B cell (primary cell): ENCODE measurements at regions not wholly inside any gene's neighbourhood (a gene's known extent, or its start where the extent isn't known, plus 50 kb on each side); places are given as distances from the start of the nearest gene placed in this dataset.

Source experiments
- ATAC-seq: fragments of 200-7000 bp; cut with Tn5 transposase; one replicate; pipeline ENCODE4 v1.10.0; 2021; ENCODE audit warnings: low read depth, mild to moderate bottlenecking, moderate number of reproducible peaks, moderate library complexity
- CTCF ChIA-PET: fragments of 350-600 bp; sonication (Branson Sonifier 250); formaldehyde crosslinking; loops from one replicate; lab custom pipeline; 2021; ENCODE audit warnings: antibody characterized with exemption, inconsistent platforms; lab: Charles Lee
- POLR2A ChIA-PET: fragments of 350-600 bp; sonication (Branson Sonifier 250); formaldehyde crosslinking; loops from one replicate; lab custom pipeline; 2021; ENCODE audit warnings: antibody characterized with exemption; lab: Charles Lee
- DNase-seq: peaks from one replicate; pipeline ENCODE4 v3.0.0; 2013
- H2AFZ ChIP-seq: 2 replicates; pipeline ENCODE4 v1.6.1; 2012; ENCODE audit warnings: mild to moderate bottlenecking, low read depth, low read length; ENCODE audit not compliant: insufficient read depth, poor library complexity, severe bottlenecking
- H3K27ac ChIP-seq, 2 donors: 1 replicate in 1 of 2; 2 replicates in 1 of 2; pipeline ENCODE4 v1.5.1; 2012 to 2013; ENCODE audit warnings: low read length in 2 of 2, mild to moderate bottlenecking in 2 of 2, moderate library complexity in 1 of 2
- H3K27me3 ChIP-seq, 4 experiments: fragments of 200-600 bp in 1 of 4; sonication (generic) in 1 of 4; replicated peaks in 1 of 4; 1 replicate in 2 of 4; 2 replicates in 2 of 4; pipeline versions ENCODE4 v1.6.1 to v1.7.0; 2013 to 2016; ENCODE audit warnings: low read length in 3 of 4, mild to moderate bottlenecking in 2 of 4, mixed read lengths in 1 of 4, moderate library complexity in 1 of 4; ENCODE audit not compliant: insufficient read depth in 4 of 4, control insufficient read depth in 3 of 4; ENCODE audit errors: control extremely low read depth in 1 of 4
- H3K36me3 ChIP-seq, 2 experiments: replicated peaks in 1 of 2; 1 replicate in 1 of 2; 2 replicates in 1 of 2; pipeline versions ENCODE4 v1.6.1 to v1.7.1; 2013; ENCODE audit warnings: low read length in 1 of 2; ENCODE audit not compliant: insufficient read depth in 2 of 2, control insufficient read depth in 1 of 2; ENCODE audit errors: control extremely low read depth in 1 of 2, extremely low read depth in 1 of 2
- H3K4me1 ChIP-seq, 2 donors: fragments of 200-600 bp in 1 of 2; sonication (generic) in 1 of 2; 1 replicate in 1 of 2; 2 replicates in 1 of 2; pipeline versions ENCODE4 v1.5.1 to v1.6.1; 2013 to 2017; ENCODE audit warnings: low read length in 2 of 2; ENCODE audit not compliant: control insufficient read depth in 2 of 2, insufficient read depth in 2 of 2
- H3K4me2 ChIP-seq: replicated peaks from 2 replicates; pipeline ENCODE3; 2012; ENCODE audit warnings: mild to moderate bottlenecking, low read depth, low read length; ENCODE audit not compliant: poor library complexity, severe bottlenecking
- H3K4me3 ChIP-seq, 5 experiments: fragments of 200-600 bp in 1 of 5; sonication (generic) in 1 of 5; 1 replicate in 3 of 5; 2 replicates in 2 of 5; pipeline versions ENCODE4 v1.5.1 to v1.7.0; 2011 to 2016; ENCODE audit warnings: low read length in 4 of 5, mild to moderate bottlenecking in 4 of 5, low read depth in 2 of 5, control low read depth in 1 of 5, moderate library complexity in 1 of 5; ENCODE audit not compliant: insufficient read depth in 1 of 5; ENCODE audit errors: control extremely low read depth in 1 of 5, extremely low read depth in 1 of 5
- H3K79me2 ChIP-seq: fragments of 200-600 bp; sonication (generic); one replicate; pipeline ENCODE4 v1.6.0; 2016; ENCODE audit warnings: low read length; ENCODE audit not compliant: control insufficient read depth, insufficient read depth
- H3K9ac ChIP-seq: fragments of 200-600 bp; sonication (generic); 2 replicates; pipeline ENCODE4 v1.6.1; 2017; ENCODE audit warnings: mild to moderate bottlenecking, low read length, moderate library complexity
- H3K9me3 ChIP-seq, 3 donors: one replicate each; pipeline versions ENCODE4 v1.6.1 to v1.7.1; 2013; ENCODE audit warnings: low read length in 2 of 3; ENCODE audit not compliant: control insufficient read depth in 2 of 3, insufficient read depth in 1 of 3; ENCODE audit errors: control extremely low read depth in 1 of 3
- H4K20me1 ChIP-seq: 2 replicates; pipeline ENCODE4 v1.6.0; 2012; ENCODE audit warnings: mild to moderate bottlenecking, low read length; ENCODE audit not compliant: insufficient read depth, control insufficient read depth, poor library complexity, severe bottlenecking
- H3K27ac Mint-ChIP-seq: one replicate; pipeline ENCODE4 v1.8.0; 2021; ENCODE audit warnings: mixed read lengths
- H3K27me3 Mint-ChIP-seq: one replicate; pipeline ENCODE4 v1.8.0; 2021; ENCODE audit warnings: mixed read lengths
- H3K4me1 Mint-ChIP-seq: one replicate; pipeline ENCODE4 v1.8.0; 2021; ENCODE audit warnings: mixed read lengths
- H3K4me3 Mint-ChIP-seq: one replicate; pipeline ENCODE4 v1.8.0; 2021; ENCODE audit warnings: mixed read lengths
- H3K9me3 Mint-ChIP-seq: one replicate; pipeline ENCODE4 v1.8.0; 2022; ENCODE audit warnings: mixed read lengths; ENCODE audit not compliant: insufficient read depth
- EZH2 ChIP-seq: IDR thresholded peaks from 2 replicates; pipeline ENCODE4 v1.6.1; 2012; ENCODE audit warnings: borderline replicate concordance, low read depth, mild to moderate bottlenecking, moderate library complexity, low read length; ENCODE audit not compliant: insufficient read depth, poor library complexity, severe bottlenecking
- WGBS: methylation state at CpG from one replicate; pipeline ENCODE4 v1.1.5; 2013; ENCODE audit warnings: missing lambda C conversion rate; ENCODE audit not compliant: insufficient coverage; 5-methylcytosine and 5-hydroxymethylcytosine counted together
- intact Hi-C: fragments of 100-400 bp; cut with micrococcal nuclease; formaldehyde crosslinking; loops from one replicate; pipeline ENCODE4 v1.10.0; 2022
- TF ChIP-seq, protein P1 (sequence below): fragments of 200-600 bp; IDR thresholded peaks from one replicate; pipeline ENCODE4 v1.8.0; 2022; ENCODE audit warnings: antibody characterized with exemption, mild to moderate bottlenecking

DNA sequence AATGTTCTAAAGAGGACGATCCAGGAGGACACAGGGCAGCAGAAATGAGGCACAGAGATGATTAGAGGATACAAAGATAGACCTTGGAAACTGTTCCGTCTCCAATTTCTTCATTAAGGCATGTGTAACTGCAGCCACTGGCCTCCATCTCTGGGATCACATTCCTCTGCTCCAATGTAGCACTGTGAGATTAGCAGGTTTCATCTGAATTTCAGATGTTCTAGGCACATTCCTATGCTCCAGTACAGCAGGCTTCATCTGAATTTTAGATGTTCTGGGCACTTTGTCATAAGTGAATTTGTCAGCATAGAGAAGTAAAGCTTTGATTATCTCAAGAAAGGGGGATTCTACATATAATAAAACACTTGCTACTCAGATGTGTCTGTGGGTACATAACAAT, 671.4 kb downstream of the MTRR start:
- no peak overlapping the region for H3K4me2 ChIP-seq
- no peak for ATAC-seq
- no peak overlapping the region for H3K9ac ChIP-seq
- Mint-ChIP-seq H3K27me3 (no peaks in the 10 kb centered on the region), H3K4me3 (no peak overlapping the region), H3K9me3 (no peaks in the 10 kb centered on the region), H3K27ac (no peak overlapping the region), H3K4me1 (no peaks in the 10 kb centered on the region)
- CTCF ChIA-PET: no interaction called here
- 90% methylated on average over 2 of the region's 2 CpGs for WGBS
- POLR2A ChIA-PET: no interaction called here
- intact Hi-C loops: no loop called here
- no peak overlapping the region for H3K27ac ChIP-seq
- no peaks in the 10 kb centered on the region for H3K79me2 ChIP-seq
- H3K4me1 ChIP-seq: no peaks in the 10 kb centered on the region
- H2AFZ ChIP-seq: no peak overlapping the region
- no peak for DNase-seq
- TF ChIP-seq EZH2: no peak
- TF ChIP-seq, protein P1, sequence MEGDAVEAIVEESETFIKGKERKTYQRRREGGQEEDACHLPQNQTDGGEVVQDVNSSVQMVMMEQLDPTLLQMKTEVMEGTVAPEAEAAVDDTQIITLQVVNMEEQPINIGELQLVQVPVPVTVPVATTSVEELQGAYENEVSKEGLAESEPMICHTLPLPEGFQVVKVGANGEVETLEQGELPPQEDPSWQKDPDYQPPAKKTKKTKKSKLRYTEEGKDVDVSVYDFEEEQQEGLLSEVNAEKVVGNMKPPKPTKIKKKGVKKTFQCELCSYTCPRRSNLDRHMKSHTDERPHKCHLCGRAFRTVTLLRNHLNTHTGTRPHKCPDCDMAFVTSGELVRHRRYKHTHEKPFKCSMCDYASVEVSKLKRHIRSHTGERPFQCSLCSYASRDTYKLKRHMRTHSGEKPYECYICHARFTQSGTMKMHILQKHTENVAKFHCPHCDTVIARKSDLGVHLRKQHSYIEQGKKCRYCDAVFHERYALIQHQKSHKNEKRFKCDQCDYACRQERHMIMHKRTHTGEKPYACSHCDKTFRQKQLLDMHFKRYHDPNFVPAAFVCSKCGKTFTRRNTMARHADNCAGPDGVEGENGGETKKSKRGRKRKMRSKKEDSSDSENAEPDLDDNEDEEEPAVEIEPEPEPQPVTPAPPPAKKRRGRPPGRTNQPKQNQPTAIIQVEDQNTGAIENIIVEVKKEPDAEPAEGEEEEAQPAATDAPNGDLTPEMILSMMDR: no peak
- no peak overlapping the region for H3K4me3 ChIP-seq
- no peaks in the 10 kb centered on the region for H3K36me3 ChIP-seq
- H3K27me3 ChIP-seq: no peaks in the 10 kb centered on the region
- H4K20me1 ChIP-seq: no peaks in the 10 kb centered on the region
- no peaks in the 10 kb centered on the region for H3K9me3 ChIP-seq

DNA sequence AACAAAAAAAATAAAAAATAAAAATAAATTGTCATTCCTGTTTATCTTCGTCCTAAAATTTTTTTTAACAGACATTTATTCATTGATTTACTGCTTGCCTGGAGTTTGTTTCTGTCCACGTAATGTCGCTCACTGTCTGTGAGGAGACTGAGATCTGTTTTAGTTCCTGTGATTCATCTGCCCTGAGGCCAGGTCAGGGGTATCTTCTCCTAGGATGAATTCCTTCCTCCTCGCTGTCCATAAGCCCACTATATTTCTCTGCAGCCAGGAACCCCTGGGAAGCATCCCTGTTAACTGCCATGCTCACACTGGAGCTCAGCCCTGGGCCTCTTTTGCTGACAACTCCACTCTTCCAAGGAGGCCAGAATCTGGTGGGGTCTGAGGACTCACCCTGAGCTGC, 682.0 kb downstream of the MTRR start:
- no peaks in the 10 kb centered on the region for H3K79me2 ChIP-seq
- no peaks in the 10 kb centered on the region for H3K27me3 Mint-ChIP-seq
- ATAC-seq (no peak), DNase-seq (no peak)
- H3K4me3 Mint-ChIP-seq: no peak overlapping the region
- H4K20me1 ChIP-seq: no peaks in the 10 kb centered on the region
- no peaks in the 10 kb centered on the region for H3K4me1 ChIP-seq
- H3K4me2 ChIP-seq: no peak overlapping the region
- H3K9ac ChIP-seq: no peak overlapping the region
- H3K9me3 ChIP-seq: peaks cover 0 to 6% (median 2%) of the 10 kb centered on the region in 3 donors
- H3K4me3 ChIP-seq: no peak overlapping the region
- no peak overlapping the region for H3K27ac ChIP-seq
- peaks cover 9% of the 10 kb centered on the region for H3K9me3 Mint-ChIP-seq
- H3K27me3 ChIP-seq: no peaks in the 10 kb centered on the region
- intact Hi-C loops: no loop called here
- H3K36me3 ChIP-seq: no peaks in the 10 kb centered on the region
- ChIA-PET CTCF (no interaction called here), POLR2A (no interaction called here)
- H3K4me1 Mint-ChIP-seq: no peaks in the 10 kb centered on the region
- TF ChIP-seq EZH2: no peak
- WGBS: 67% methylated on average over 1 of the region's 4 CpGs
- no peak overlapping the region for H2AFZ ChIP-seq
- no peak overlapping the region for H3K27ac Mint-ChIP-seq
